Heart left ventricle (tissue), 16 donors: ENCODE measurements at regions not wholly inside any gene's neighbourhood (a gene's known extent, or its start where the extent isn't known, plus 50 kb on each side); places are given as distances from the start of the nearest gene placed in this dataset.

Experiments
- ATAC-seq, 4 donors: fragments of 200-7000 bp; cut with Tn5 transposase; one replicate each; pipeline ENCODE4 v1.9.1; 2020 to 2022; ENCODE audit warnings: moderate library complexity in 4 of 4, mild to moderate bottlenecking in 3 of 4, moderate number of reproducible peaks in 1 of 4
- DNase-seq, 5 donors: peaks; one replicate each; pipeline ENCODE4 v3.0.0-alpha.2; 2020
- H3K27ac ChIP-seq, 12 donors: fragments of 200-600 bp; sonication (generic) in 4 of 12; one replicate each; pipeline versions ENCODE4 v1.5.0 to v1.8.0; 2016 to 2022; ENCODE audit warnings: mild to moderate bottlenecking in 2 of 12
- H3K27me3 ChIP-seq, 9 donors: fragments of 200-600 bp; sonication (generic) in 2 of 9; one replicate each; pipeline versions ENCODE4 v1.5.1 to v1.8.0; 2016 to 2022; ENCODE audit warnings: mild to moderate bottlenecking in 3 of 9
- H3K36me3 ChIP-seq, 9 donors: fragments of 200-600 bp; sonication (generic) in 2 of 9; one replicate each; pipeline versions ENCODE4 v1.5.0 to v1.8.0; 2018 to 2022; ENCODE audit warnings: mild to moderate bottlenecking in 2 of 9
- H3K4me1 ChIP-seq, 12 donors: fragments of 200-600 bp; sonication (generic) in 4 of 12; one replicate each; pipeline versions ENCODE4 v1.5.0 to v1.8.0; 2016 to 2022; ENCODE audit warnings: mild to moderate bottlenecking in 3 of 12
- H3K4me3 ChIP-seq, 12 donors: fragments of 200-600 bp; sonication (generic) in 4 of 12; one replicate each; pipeline versions ENCODE4 v1.5.0 to v1.8.0; 2017 to 2022; ENCODE audit warnings: mild to moderate bottlenecking in 9 of 12, moderate library complexity in 4 of 12
- H3K9me3 ChIP-seq, 12 donors: fragments of 200-600 bp; sonication (generic) in 4 of 12; one replicate each; pipeline versions ENCODE4 v1.5.0 to v1.8.0; 2016 to 2022; ENCODE audit warnings: mild to moderate bottlenecking in 1 of 12
- POLR2A ChIP-seq, 2 donors: fragments of 450-650 bp; IDR thresholded peaks; one replicate each; pipeline ENCODE4 v1.6.1; 2017; ENCODE audit warnings: antibody characterized with exemption in 2 of 2, mild to moderate bottlenecking in 2 of 2, moderate library complexity in 2 of 2
- WGBS, 4 donors: extraction: QIAGEN DNeasy Blood & Tissue Kit in 2 of 4; methylation state at CpG; one replicate each; pipeline versions ENCODE4 v1.1.5 to v1.1.7; 2013 to 2018; 5-methylcytosine and 5-hydroxymethylcytosine counted together
- intact Hi-C, 10 donors: fragments of 100-400 bp; cut with DNase I; formaldehyde crosslinking; loops; one replicate each; pipeline versions ENCODE4 v1.11.1 to v1.14.2; 2022
- TF ChIP-seq, protein P1 (sequence below), 12 donors: fragments of 200-600 bp; sonication (generic) in 4 of 12; IDR thresholded peaks; one replicate each; pipeline versions ENCODE4 v1.5.0 to v1.8.0; 2018 to 2022; ENCODE audit warnings: antibody characterized with exemption in 12 of 12, mild to moderate bottlenecking in 5 of 12
- donor health status: ischemic (EF 13 %, LVEDD 7.1; RV severe dilation, severe dysfunction).
- donor health status: healthy with polysubstance abuse.
- donor health status: DM: no; HTN: yes; CAD: no.
- donor health status: DM: no; HTN: no; CAD: no.
- donor health status: ischemic (EF 25% LVEDD 6.9; RV normal size, moderate dysfunction).
- donor health status: ischemic (EF 25% LVEDD 5.7; RV mildly dilated, moderate dysfunction).
- donor health status: healthy.
- donor health status: DM: yes; HTN: yes; CAD: no.
- donor health status: ischemic (EF 35%, LVEDD 5.7; RV mildly dilated, moderate dysfunction).
- donor health status: nonischemic (EF 11% LVEDD 7.7; RV severe dilation, severe dysfunction).
- donor health status: DM: yes; HTN: yes; CAD: no.
- donor health status: PGD.
- donor health status: ischemic (EF 29% LVEDD 5.4; RV normal size, mild dysfunction).
- donor health status: nonischemic (EF 23%, LVEDD 6.1; RV moderate dilation, normal function).

DNA sequence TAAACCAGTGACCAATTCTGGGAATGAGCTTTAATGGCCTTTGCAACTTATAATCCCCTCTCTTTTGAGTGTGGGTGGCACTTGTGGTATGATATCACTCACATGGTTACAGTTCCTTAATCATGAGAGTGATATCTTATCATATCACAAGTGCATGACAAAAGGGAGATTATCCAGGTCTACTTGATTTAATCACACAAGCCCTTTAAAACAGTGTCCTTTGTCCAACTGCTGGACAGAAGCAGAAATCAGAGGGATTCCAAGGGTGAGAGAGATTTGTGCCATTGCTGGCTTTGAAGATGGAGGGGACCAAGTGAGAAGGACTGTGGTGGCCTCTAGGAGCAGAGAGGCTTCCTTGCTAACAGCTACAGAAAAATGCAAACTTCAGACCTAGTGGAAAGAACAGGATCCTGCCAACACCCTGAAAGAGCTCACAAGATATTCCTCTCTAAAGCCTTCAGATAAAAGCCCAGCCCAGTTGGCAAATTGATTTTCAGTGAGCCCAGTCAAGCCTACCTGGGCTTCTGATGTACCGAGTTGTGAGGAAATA, 279.0 kb upstream of the TLE4 start:
- H3K4me3 ChIP-seq: no peak overlapping the region
- ATAC-seq (no peak), DNase-seq (no peak)
- WGBS, 4 donors: 0 to 89% (median 84%) methylated on average over 1 of the region's 1 CpG
- TF ChIP-seq POLR2A (IDR thresholded peaks at IDR 0.05): no peak
- TF ChIP-seq, protein P1, sequence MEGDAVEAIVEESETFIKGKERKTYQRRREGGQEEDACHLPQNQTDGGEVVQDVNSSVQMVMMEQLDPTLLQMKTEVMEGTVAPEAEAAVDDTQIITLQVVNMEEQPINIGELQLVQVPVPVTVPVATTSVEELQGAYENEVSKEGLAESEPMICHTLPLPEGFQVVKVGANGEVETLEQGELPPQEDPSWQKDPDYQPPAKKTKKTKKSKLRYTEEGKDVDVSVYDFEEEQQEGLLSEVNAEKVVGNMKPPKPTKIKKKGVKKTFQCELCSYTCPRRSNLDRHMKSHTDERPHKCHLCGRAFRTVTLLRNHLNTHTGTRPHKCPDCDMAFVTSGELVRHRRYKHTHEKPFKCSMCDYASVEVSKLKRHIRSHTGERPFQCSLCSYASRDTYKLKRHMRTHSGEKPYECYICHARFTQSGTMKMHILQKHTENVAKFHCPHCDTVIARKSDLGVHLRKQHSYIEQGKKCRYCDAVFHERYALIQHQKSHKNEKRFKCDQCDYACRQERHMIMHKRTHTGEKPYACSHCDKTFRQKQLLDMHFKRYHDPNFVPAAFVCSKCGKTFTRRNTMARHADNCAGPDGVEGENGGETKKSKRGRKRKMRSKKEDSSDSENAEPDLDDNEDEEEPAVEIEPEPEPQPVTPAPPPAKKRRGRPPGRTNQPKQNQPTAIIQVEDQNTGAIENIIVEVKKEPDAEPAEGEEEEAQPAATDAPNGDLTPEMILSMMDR (IDR thresholded peaks at IDR 0.05): no peak
- no peak overlapping the region for H3K27ac ChIP-seq
- no peaks in the 10 kb centered on the region for H3K27me3 ChIP-seq
- intact Hi-C loops: no loop called here
- H3K4me1 ChIP-seq: no peaks in the 10 kb centered on the region
- no peaks in the 10 kb centered on the region for H3K36me3 ChIP-seq
- no peaks in the 10 kb centered on the region for H3K9me3 ChIP-seq

DNA sequence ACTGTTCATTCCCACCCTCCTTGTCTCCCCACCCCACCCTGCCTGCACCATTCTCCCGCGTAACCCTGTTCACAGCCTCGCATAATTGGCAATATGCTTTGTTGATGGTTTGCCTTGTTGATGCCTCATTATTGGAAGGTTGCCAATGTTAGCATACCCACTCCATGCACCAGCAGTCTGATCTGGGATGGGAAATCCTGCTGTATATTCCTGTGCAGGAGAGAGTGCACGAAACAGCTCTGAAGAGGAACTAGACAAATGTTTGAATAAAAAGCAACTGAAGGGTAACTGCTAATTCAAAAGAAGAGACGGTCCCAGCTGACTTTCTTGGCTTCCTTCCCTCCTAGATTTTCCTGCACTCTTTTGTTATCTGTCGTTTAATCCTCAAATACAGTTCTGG, 271.7 kb upstream of the TLE4 start:
- H3K27ac ChIP-seq: no peak overlapping the region
- no peaks in the 10 kb centered on the region for H3K36me3 ChIP-seq
- ATAC-seq (no peak), DNase-seq (no peak)
- WGBS, 4 donors: 40 to 47% (median 44%) methylated on average over 6 of the region's 6 CpGs
- intact Hi-C loops: no loop called here
- no peak for TF ChIP-seq POLR2A (IDR thresholded peaks at IDR 0.05)
- TF ChIP-seq, protein P1 (IDR thresholded peaks at IDR 0.05): no peak
- no peaks in the 10 kb centered on the region for H3K4me1 ChIP-seq
- H3K4me3 ChIP-seq: no peak overlapping the region
- peaks cover 0 to 6% (median 0%) of the 10 kb centered on the region in 9 donors for H3K27me3 ChIP-seq
- H3K9me3 ChIP-seq: no peaks in the 10 kb centered on the region

DNA sequence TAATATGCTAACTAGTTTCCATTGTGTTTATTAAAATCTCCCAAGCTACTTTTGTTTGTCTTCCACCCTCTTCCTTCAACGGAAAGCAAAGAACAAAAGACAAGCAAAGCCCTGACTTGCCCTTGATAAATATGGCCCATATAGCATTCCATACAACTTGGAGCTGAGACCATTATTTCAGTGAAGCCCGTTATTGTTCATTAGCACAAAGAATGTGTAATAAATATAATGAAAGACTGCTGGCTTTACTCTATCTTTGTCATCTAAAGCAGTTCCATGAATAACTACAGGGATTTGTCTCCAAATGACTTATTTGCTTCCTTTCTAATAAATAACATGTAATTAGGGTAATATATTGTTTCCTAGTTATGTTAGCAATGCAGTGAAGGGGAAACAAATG, 270.7 kb upstream of the TLE4 start:
- no peak for DNase-seq
- no peak overlapping the region for H3K4me3 ChIP-seq
- no peaks in the 10 kb centered on the region for H3K36me3 ChIP-seq
- H3K9me3 ChIP-seq: no peaks in the 10 kb centered on the region
- H3K27me3 ChIP-seq: peaks cover 0 to 6% (median 0%) of the 10 kb centered on the region in 9 donors
- no peak overlapping the region for H3K27ac ChIP-seq
- no peak for ATAC-seq
- no peaks in the 10 kb centered on the region for H3K4me1 ChIP-seq
- 40 to 52% (median 47%) methylated on average over 2 of the region's 2 CpGs for WGBS, 4 donors
- intact Hi-C loops: no loop called here
- TF ChIP-seq, protein P1 (IDR thresholded peaks at IDR 0.05): no peak
- no peak for TF ChIP-seq POLR2A (IDR thresholded peaks at IDR 0.05)

DNA sequence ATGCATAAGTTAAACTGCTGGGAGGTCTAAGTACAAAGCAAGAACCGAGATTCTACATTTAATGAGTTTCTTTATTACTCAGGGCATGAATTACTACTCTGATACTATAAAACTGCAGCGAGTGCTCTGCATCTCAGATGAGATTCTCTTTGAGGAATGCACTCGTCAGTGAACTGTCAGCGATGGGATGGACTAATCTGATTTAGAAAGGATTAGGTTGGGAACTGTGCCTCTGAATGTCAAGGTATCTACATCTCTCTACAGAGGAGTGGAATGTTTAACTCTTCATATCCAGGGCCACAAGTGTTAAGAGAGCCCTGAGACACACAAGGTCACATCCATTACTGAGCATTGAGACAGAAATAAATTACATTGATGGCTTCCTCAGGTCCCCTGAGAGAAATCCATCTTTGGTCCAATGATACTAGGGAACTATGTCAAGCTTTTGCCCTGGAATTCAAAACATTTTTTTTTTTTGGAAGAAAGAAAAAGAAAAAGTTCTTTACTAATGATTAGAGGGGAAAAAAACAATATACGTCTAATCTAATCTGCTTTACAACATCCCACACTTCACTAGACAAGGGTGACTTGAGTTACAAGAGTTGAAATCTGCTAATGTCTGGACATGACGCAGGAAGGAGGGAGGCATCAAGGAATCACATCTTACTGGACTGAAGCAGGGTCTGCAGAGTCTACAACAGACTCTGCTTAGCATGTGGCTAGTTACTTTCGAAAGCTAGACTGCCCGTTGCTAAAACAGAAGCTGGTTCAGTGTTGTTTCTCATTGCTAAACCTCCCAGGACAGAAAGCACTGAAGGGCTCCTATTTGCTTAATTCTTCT, 270.0 kb upstream of the TLE4 start:
- Histone ChIP-seq H3K27ac (no peak overlapping the region), H3K36me3 (no peaks in the 10 kb centered on the region), H3K27me3 (peaks cover 0 to 6% (median 0%) of the 10 kb centered on the region in 9 donors), H3K4me3 (no peak overlapping the region), H3K4me1 (no peaks in the 10 kb centered on the region), H3K9me3 (no peaks in the 10 kb centered on the region)
- ATAC-seq (no peak), DNase-seq (no peak)
- TF ChIP-seq, protein P1 (IDR thresholded peaks at IDR 0.05): no peak
- TF ChIP-seq POLR2A (IDR thresholded peaks at IDR 0.05): no peak
- whole genome bisulfite sequencing, 4 donors: 31 to 37% (median 36%) methylated on average over 8 of the region's 8 CpGs
- intact Hi-C loops: no loop called here
